ENCODE measurements at regions not wholly inside any gene's neighbourhood (a gene's known extent, or its start where the extent isn't known, plus 50 kb on each side); places are given as distances from the start of the nearest gene placed in this dataset.

DNA sequence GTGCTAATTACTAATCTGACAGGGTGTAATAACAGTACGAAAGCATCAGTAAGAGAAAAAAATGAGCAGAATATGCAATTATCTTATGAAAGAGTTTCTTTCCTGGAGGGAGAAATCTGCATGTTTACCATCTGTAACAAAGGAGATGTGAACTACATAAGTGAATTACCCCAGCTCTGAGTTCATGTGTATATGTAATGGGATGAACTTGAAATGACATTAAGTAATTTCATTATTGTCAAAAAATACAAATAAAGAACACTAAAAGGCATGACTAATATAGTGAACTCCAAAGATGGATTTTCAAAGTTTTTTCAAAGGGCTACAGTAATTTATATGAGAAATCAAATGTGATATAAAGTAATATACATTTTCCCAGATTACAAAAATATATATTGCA, 944.0 kb downstream of the MAT2B start (continued):
- no peak for TF ChIP-seq ZNF160 (CRISPR knock-in tag; IDR thresholded peaks at IDR 0.05)
- no peak for TF ChIP-seq ZNF101 (CRISPR knock-in tag; IDR thresholded peaks at IDR 0.05; ENCODE audit: borderline replicate concordance, low read depth)
- no peak for TF ChIP-seq ATF7 (IDR thresholded peaks at IDR 0.05)
- no peak for TF ChIP-seq ATF7 (CRISPR knock-in tag; IDR thresholded peaks at IDR 0.05)
- no peak for TF ChIP-seq SAP130 (CRISPR knock-in tag; IDR thresholded peaks at IDR 0.05; ENCODE audit: low read depth)

DNA sequence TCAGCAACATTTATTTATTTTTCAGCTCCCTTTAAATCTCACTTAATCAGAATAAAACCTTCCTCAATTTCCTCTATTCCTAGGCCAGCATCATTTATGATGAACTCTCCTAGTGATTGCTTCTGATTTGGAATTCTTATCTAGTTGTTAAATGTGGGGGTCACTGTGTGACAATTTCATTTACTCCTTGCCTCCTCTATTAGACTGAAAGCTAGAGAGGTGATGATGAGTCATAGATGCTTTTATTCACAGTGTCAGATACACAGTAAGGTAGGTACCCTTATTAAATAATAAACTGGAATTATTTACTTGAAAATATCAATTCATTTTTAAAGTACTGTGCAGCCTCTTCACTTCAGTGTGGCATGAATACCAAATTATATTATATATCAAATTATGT, 960.6 kb downstream of the MAT2B start:
- CTCF ChIA-PET (ENCODE audit: low intra/inter-chr PET ratio, low total read pairs) = no interaction called here
- Histone ChIP-seq H3K27me3 (ENCODE audit: control insufficient read depth in 1 of 2, insufficient read depth in 2 of 2, low read length in 2 of 2) (no peaks in the 10 kb centered on the region), H3K4me2 (ENCODE audit: low read depth, low read length) (no peak overlapping the region), H4K20me1 (ENCODE audit: insufficient read depth, low read length) (no peaks in the 10 kb centered on the region), H3K27ac (ENCODE audit: extremely low read length, insufficient read depth, low read length) (no peak overlapping the region), H2AFZ (ENCODE audit: low read length) (no peak overlapping the region), H3K36me3 (replicated peaks in 1 of 2; ENCODE audit: control insufficient read depth in 1 of 2, insufficient read depth in 2 of 2, low read length in 2 of 2) (no peaks in the 10 kb centered on the region), H3K4me3 (replicated peaks in 1 of 3; ENCODE audit: insufficient read depth in 1 of 3, low read depth in 2 of 3, low read length in 3 of 3) (no peak overlapping the region), H3K79me2 (ENCODE audit: insufficient read depth, low read length) (no peaks in the 10 kb centered on the region), H3K9ac (ENCODE audit: insufficient read depth, low read depth, low read length) (no peak overlapping the region), H3K9me3 (ENCODE audit: low read length) (no peaks in the 10 kb centered on the region), H3K4me1 (ENCODE audit: insufficient read depth, low read length) (no peaks in the 10 kb centered on the region)
- no peak for FAIRE-seq
- no TSS peak for BruUV-seq (replicated peaks)
- TF ChIP-seq ZBTB7A (CRISPR knock-in tag; IDR thresholded peaks at IDR 0.05) (no peak), ZNF205 (CRISPR knock-in tag; IDR thresholded peaks at IDR 0.05) (no peak), SIN3B (IDR thresholded peaks at IDR 0.05; ENCODE audit: low read length) (no peak), PHF21A (CRISPR knock-in tag; IDR thresholded peaks at IDR 0.05) (no peak), U2AF1 (optimal IDR thresholded peaks at IDR 0.05; ENCODE audit: low read depth, low read length) (no peak), ATF1 (CRISPR knock-in tag; IDR thresholded peaks at IDR 0.05) (no peak), MATR3 (CRISPR knock-in tag; IDR thresholded peaks at IDR 0.05) (no peak), ZNF430 (CRISPR knock-in tag; IDR thresholded peaks at IDR 0.05) (no peak), RFX3 (CRISPR knock-in tag; IDR thresholded peaks at IDR 0.05) (no peak), PRPF4 (IDR thresholded peaks at IDR 0.05; ENCODE audit: low read depth, low read length, poor library complexity, severe bottlenecking) (no peak), SKI (IDR thresholded peaks at IDR 0.05; ENCODE audit: partially characterized antibody) (no peak)
- TF ChIP-seq, protein P1, sequence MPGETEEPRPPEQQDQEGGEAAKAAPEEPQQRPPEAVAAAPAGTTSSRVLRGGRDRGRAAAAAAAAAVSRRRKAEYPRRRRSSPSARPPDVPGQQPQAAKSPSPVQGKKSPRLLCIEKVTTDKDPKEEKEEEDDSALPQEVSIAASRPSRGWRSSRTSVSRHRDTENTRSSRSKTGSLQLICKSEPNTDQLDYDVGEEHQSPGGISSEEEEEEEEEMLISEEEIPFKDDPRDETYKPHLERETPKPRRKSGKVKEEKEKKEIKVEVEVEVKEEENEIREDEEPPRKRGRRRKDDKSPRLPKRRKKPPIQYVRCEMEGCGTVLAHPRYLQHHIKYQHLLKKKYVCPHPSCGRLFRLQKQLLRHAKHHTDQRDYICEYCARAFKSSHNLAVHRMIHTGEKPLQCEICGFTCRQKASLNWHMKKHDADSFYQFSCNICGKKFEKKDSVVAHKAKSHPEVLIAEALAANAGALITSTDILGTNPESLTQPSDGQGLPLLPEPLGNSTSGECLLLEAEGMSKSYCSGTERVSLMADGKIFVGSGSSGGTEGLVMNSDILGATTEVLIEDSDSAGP (CRISPR knock-in tag; IDR thresholded peaks at IDR 0.05; ENCODE audit: borderline replicate concordance) = no peak
- TF ChIP-seq, protein P2, sequence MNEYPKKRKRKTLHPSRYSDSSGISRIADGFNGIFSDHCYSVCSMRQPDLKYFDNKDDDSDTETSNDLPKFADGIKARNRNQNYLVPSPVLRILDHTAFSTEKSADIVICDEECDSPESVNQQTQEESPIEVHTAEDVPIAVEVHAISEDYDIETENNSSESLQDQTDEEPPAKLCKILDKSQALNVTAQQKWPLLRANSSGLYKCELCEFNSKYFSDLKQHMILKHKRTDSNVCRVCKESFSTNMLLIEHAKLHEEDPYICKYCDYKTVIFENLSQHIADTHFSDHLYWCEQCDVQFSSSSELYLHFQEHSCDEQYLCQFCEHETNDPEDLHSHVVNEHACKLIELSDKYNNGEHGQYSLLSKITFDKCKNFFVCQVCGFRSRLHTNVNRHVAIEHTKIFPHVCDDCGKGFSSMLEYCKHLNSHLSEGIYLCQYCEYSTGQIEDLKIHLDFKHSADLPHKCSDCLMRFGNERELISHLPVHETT (CRISPR knock-in tag; conservative IDR thresholded peaks at IDR 0.05) = no peak
- intact Hi-C loops (cut with micrococcal nuclease; ENCODE audit: unreplicated experiment) (no loop called here), in situ Hi-C loops (cut with HindIII; ENCODE audit: extremely low pct_ligation_motif_present, low pct_unique_long_range_greater_than_20kb) (no loop called here)
- no peak for ATAC-seq
- POLR2A ChIA-PET = no interaction called here
- no peak for DNase-seq (ENCODE audit: low spot score)
